ENCODE measurements at regions not wholly inside any gene's neighbourhood (a gene's known extent, or its start where the extent isn't known, plus 50 kb on each side); places are given as distances from the start of the nearest gene placed in this dataset.

DNA sequence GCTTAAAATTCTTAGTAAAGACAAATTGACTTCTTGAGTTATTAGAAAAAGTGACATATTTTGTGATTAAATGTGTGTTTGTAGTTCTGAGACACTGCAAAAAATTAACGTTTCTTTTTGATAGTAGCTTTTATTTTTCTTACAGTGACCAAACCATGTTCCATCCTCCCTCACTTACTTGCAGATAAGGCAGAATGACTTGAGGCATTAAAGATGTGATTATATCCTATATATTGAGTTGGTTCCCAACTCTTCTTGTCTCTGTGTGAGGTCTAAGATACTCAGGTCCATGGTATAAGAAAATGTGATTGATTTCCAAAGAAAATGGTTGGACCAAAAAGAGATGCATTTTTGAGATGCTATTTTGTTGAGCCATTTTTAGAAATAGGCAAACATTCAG is 238.3 kb upstream of the NR2F2 start:
- Histone ChIP-seq H3K9me3 (ENCODE audit: insufficient read depth, low read depth, low read length) (no peaks in the 10 kb centered on the region), H3K4me3 (ENCODE audit: low read length) (no peak overlapping the region), H3K27me3 (ENCODE audit: insufficient read depth, low read length) (peaks cover 81% of the 10 kb centered on the region), H3K9ac (ENCODE audit: low read depth, low read length) (no peak overlapping the region), H3K27ac (ENCODE audit: low read length) (no peak overlapping the region), H3K4me1 (ENCODE audit: insufficient read depth, low read length) (peaks cover 21% of the 10 kb centered on the region; the same call in 1 of the 2 replicates), H3K36me3 (ENCODE audit: insufficient read depth, low read depth, low read length) (no peaks in the 10 kb centered on the region)

GRCh38 chr15:96093063-96093462 is 237.4 kb upstream of the NR2F2 start:
- H3K27ac ChIP-seq (ENCODE audit: low read length): no peak overlapping the region
- peaks cover 78% of the 10 kb centered on the region for H3K27me3 ChIP-seq (ENCODE audit: insufficient read depth, low read length)
- H3K4me3 ChIP-seq (ENCODE audit: low read length): no peak overlapping the region
- H3K36me3 ChIP-seq (ENCODE audit: insufficient read depth, low read depth, low read length): no peaks in the 10 kb centered on the region
- H3K4me1 ChIP-seq (ENCODE audit: insufficient read depth, low read length): peaks cover 14% of the 10 kb centered on the region; the same call in 1 of the 2 replicates
- H3K9ac ChIP-seq (ENCODE audit: low read depth, low read length): no peak overlapping the region
- H3K9me3 ChIP-seq (ENCODE audit: insufficient read depth, low read depth, low read length): no peaks in the 10 kb centered on the region

DNA sequence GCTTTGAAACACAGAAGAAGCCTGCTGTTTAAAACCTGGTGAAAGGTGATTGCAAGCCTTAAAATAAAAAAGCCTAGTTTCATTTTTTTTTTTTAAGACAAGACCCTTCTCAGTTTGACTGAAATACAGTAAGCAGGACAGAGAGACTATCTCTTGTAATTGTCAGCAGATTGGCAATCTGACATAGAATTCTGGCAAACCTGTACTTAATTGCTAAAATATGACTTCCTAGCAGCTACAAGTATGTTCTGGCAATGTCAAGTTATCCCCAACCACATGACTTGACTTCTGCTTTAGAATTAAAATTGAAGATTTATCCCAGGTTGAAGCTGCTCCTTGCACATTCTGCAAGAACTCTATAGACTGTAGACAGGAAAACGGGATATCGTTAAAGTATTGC is 232.8 kb upstream of the NR2F2 start:
- Histone ChIP-seq H3K4me3 (ENCODE audit: low read length) (no peak overlapping the region), H3K27ac (ENCODE audit: low read length) (no peak overlapping the region), H3K9me3 (ENCODE audit: insufficient read depth, low read depth, low read length) (no peaks in the 10 kb centered on the region), H3K27me3 (ENCODE audit: insufficient read depth, low read length) (peaks cover 32% of the 10 kb centered on the region), H3K9ac (ENCODE audit: low read depth, low read length) (no peak overlapping the region), H3K4me1 (ENCODE audit: insufficient read depth, low read length) (no peaks in the 10 kb centered on the region), H3K36me3 (ENCODE audit: insufficient read depth, low read depth, low read length) (no peaks in the 10 kb centered on the region)

- no peaks in the 10 kb centered on the region for H3K4me1 ChIP-seq (ENCODE audit: insufficient read depth, low read length)
- no peak overlapping the region for H3K9ac ChIP-seq (ENCODE audit: low read depth, low read length)
- H3K27me3 ChIP-seq (ENCODE audit: insufficient read depth, low read length): peaks cover 2% of the 10 kb centered on the region
- no peak overlapping the region for H3K4me3 ChIP-seq (ENCODE audit: low read length)
- no peaks in the 10 kb centered on the region for H3K36me3 ChIP-seq (ENCODE audit: insufficient read depth, low read depth, low read length)
- no peak overlapping the region for H3K27ac ChIP-seq (ENCODE audit: low read length)
- H3K9me3 ChIP-seq (ENCODE audit: insufficient read depth, low read depth, low read length): no peaks in the 10 kb centered on the region
These were observed 227.9 kb upstream of the NR2F2 start for GRCh38 chr15:96102631-96103030.

DNA sequence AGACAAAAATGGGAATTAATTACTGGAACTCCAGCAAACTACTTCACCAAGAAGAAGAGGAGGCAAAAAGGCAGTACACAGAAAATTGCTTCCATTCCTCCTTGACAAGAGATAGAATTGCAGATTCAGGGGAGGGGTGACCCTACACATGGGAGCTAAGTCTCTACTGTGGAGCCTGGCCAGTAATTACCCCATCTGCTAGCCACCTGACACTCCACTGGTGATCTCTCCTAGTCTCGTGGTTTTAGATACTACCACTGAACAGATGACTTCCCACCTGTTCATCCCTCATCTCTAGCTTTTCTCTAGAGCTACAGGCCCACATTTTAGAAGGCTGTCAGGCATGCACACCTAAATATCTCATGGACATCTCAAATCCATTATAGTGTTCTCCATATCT is 224.3 kb upstream of the NR2F2 start:
- Histone ChIP-seq H3K4me1 (ENCODE audit: insufficient read depth, low read length) (no peaks in the 10 kb centered on the region), H3K27ac (ENCODE audit: low read length) (no peak overlapping the region)

GRCh38 chr15:96106628-96107027 is 223.9 kb upstream of the NR2F2 start:
- no peaks in the 10 kb centered on the region; the same call in 1 of the 2 replicates for H3K27me3 ChIP-seq (ENCODE audit: insufficient read depth, low read length)
- H3K4me3 ChIP-seq (ENCODE audit: low read length): no peak overlapping the region
- H3K9ac ChIP-seq (ENCODE audit: low read depth, low read length): no peak overlapping the region
- no peaks in the 10 kb centered on the region for H3K4me1 ChIP-seq (ENCODE audit: insufficient read depth, low read length)
- H3K36me3 ChIP-seq (ENCODE audit: insufficient read depth, low read depth, low read length): no peaks in the 10 kb centered on the region
- H3K27ac ChIP-seq (ENCODE audit: low read length): no peak overlapping the region
- no peaks in the 10 kb centered on the region for H3K9me3 ChIP-seq (ENCODE audit: insufficient read depth, low read depth, low read length)

More for the DNA sequence above, 224.3 kb upstream of the NR2F2 start:
- H3K9me3 ChIP-seq (ENCODE audit: insufficient read depth, low read depth, low read length): no peaks in the 10 kb centered on the region
- no peaks in the 10 kb centered on the region; the same call in 1 of the 2 replicates for H3K27me3 ChIP-seq (ENCODE audit: insufficient read depth, low read length)
- H3K4me3 ChIP-seq (ENCODE audit: low read length): no peak overlapping the region
- H3K36me3 ChIP-seq (ENCODE audit: insufficient read depth, low read depth, low read length): no peaks in the 10 kb centered on the region
- H3K9ac ChIP-seq (ENCODE audit: low read depth, low read length): no peak overlapping the region

DNA sequence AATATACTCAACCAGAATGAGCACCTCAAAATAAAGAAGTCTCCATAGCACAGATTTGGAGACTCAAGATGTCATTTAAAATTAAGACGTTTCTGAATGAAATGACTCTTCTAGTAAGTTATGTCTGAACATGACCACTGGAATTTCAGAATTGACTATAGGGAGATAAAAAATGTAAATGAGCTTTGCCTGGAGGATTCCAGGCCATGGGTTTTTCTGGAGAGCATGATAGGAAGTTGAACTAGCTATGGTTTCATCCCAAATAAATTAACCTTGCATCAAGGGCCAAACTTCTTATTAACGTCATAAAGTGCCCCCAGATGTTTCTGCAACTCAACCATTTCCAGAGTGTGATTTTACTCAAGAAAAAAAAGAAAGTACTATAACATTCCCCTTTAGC is 222.6 kb upstream of the NR2F2 start:
- Histone ChIP-seq H3K9me3 (ENCODE audit: insufficient read depth, low read depth, low read length) (no peaks in the 10 kb centered on the region), H3K4me1 (ENCODE audit: insufficient read depth, low read length) (no peaks in the 10 kb centered on the region), H3K27ac (ENCODE audit: low read length) (no peak overlapping the region), H3K27me3 (ENCODE audit: insufficient read depth, low read length) (no peaks in the 10 kb centered on the region; the same call in 1 of the 2 replicates), H3K4me3 (ENCODE audit: low read length) (no peak overlapping the region), H3K9ac (ENCODE audit: low read depth, low read length) (no peak overlapping the region), H3K36me3 (ENCODE audit: insufficient read depth, low read depth, low read length) (no peaks in the 10 kb centered on the region)

DNA sequence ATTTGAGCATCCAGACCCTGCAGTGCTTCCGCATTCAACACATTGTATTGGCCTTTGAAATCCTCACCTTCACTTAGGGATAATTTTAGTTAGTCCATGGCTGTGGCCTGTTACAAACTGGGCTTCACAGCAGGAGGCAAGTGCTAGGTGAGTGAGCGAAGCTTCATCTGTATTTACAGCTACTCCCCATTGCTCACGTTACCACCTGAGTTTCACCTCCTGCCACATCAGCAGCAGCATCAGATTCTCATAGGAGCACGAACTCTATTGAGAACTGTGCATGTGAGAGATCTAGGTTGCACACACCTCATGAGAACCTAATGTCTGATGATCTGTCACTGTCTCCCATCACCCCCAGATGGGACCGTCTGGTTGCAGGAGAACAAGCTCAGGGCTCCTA is 222.1 kb upstream of the NR2F2 start:
- H3K36me3 ChIP-seq (ENCODE audit: insufficient read depth, low read depth, low read length): no peaks in the 10 kb centered on the region
- no peak overlapping the region for H3K9ac ChIP-seq (ENCODE audit: low read depth, low read length)
- no peaks in the 10 kb centered on the region; the same call in 1 of the 2 replicates for H3K27me3 ChIP-seq (ENCODE audit: insufficient read depth, low read length)
- H3K4me3 ChIP-seq (ENCODE audit: low read length): no peak overlapping the region
- H3K9me3 ChIP-seq (ENCODE audit: insufficient read depth, low read depth, low read length): no peaks in the 10 kb centered on the region
- no peaks in the 10 kb centered on the region for H3K4me1 ChIP-seq (ENCODE audit: insufficient read depth, low read length)
- no peak overlapping the region for H3K27ac ChIP-seq (ENCODE audit: low read length)

DNA sequence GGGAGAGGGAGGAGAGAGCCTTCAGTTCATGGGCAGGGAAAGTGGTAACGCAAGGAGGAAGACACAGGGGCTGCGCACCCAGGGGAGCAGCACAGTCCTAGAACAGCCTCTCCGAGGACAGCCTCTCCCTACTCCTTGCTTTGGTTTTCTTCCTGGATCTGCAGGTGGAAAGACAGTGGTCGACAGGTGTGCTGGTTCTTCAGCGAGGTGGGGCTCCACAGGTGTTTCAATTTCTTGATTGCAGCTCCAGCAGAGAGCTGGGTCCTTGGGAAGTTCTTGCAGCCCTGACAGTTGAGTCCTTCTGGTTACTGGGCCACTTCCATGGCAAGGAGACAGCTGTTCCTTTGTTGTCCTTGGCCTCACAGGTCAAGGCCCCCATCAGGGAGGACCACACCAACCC is 220.7 kb upstream of the NR2F2 start:
- Histone ChIP-seq H3K27ac (ENCODE audit: low read length) (no peak overlapping the region), H3K4me1 (ENCODE audit: insufficient read depth, low read length) (no peaks in the 10 kb centered on the region), H3K9me3 (ENCODE audit: insufficient read depth, low read depth, low read length) (no peaks in the 10 kb centered on the region), H3K27me3 (ENCODE audit: insufficient read depth, low read length) (no peaks in the 10 kb centered on the region), H3K4me3 (ENCODE audit: low read length) (no peak overlapping the region), H3K36me3 (ENCODE audit: insufficient read depth, low read depth, low read length) (no peaks in the 10 kb centered on the region), H3K9ac (ENCODE audit: low read depth, low read length) (no peak overlapping the region)

- Histone ChIP-seq H3K27me3 (ENCODE audit: insufficient read depth, low read length) (no peaks in the 10 kb centered on the region), H3K9ac (ENCODE audit: low read depth, low read length) (no peak overlapping the region), H3K9me3 (ENCODE audit: insufficient read depth, low read depth, low read length) (no peaks in the 10 kb centered on the region), H3K27ac (ENCODE audit: low read length) (no peak overlapping the region), H3K4me3 (ENCODE audit: low read length) (no peak overlapping the region), H3K36me3 (ENCODE audit: insufficient read depth, low read depth, low read length) (no peaks in the 10 kb centered on the region), H3K4me1 (ENCODE audit: insufficient read depth, low read length) (peaks cover 6% of the 10 kb centered on the region; the same call in 1 of the 2 replicates)
These were observed 218.5 kb upstream of the NR2F2 start for GRCh38 chr15:96112018-96112417.

DNA sequence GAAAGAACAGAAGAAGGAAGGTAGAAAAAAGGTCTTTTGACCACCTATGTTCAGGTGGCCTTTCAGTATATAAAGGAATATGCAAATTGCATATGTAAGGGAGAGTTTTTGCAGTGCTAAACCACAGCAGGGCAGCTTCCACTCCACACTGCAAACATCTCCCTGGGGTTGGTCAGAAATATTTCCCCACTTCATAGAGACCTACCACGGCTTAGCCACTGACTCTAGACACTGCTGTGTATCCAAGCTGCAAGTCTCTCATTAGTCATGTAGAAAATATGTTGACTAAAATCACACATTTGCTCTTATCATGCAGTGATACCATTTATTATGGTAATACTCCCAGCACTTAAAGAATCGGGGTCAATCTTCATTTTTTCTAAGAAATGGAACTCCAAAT is 214.9 kb upstream of the NR2F2 start:
- Histone ChIP-seq H3K9me3 (ENCODE audit: insufficient read depth, low read depth, low read length) (no peaks in the 10 kb centered on the region), H3K27me3 (ENCODE audit: insufficient read depth, low read length) (no peaks in the 10 kb centered on the region), H3K9ac (ENCODE audit: low read depth, low read length) (no peak overlapping the region), H3K4me1 (ENCODE audit: insufficient read depth, low read length) (peaks cover 6% of the 10 kb centered on the region; the same call in 1 of the 2 replicates), H3K27ac (ENCODE audit: low read length) (no peak overlapping the region), H3K36me3 (ENCODE audit: insufficient read depth, low read depth, low read length) (no peaks in the 10 kb centered on the region), H3K4me3 (ENCODE audit: low read length) (no peak overlapping the region)

GRCh38 chr15:96117270-96117669 is 213.2 kb upstream of the NR2F2 start:
- H3K36me3 ChIP-seq (ENCODE audit: insufficient read depth, low read depth, low read length): no peaks in the 10 kb centered on the region
- H3K9me3 ChIP-seq (ENCODE audit: insufficient read depth, low read depth, low read length): no peaks in the 10 kb centered on the region
- no peak overlapping the region for H3K4me3 ChIP-seq (ENCODE audit: low read length)
- no peak overlapping the region for H3K27ac ChIP-seq (ENCODE audit: low read length)
- H3K27me3 ChIP-seq (ENCODE audit: insufficient read depth, low read length): no peaks in the 10 kb centered on the region
- H3K4me1 ChIP-seq (ENCODE audit: insufficient read depth, low read length): peaks cover 6% of the 10 kb centered on the region; the same call in 1 of the 2 replicates
- no peak overlapping the region for H3K9ac ChIP-seq (ENCODE audit: low read depth, low read length)

All from iPS-20b (cell line).